SK-N-SH (cell line): ENCODE measurements at regions not wholly inside any gene's neighbourhood (a gene's known extent, or its start where the extent isn't known, plus 50 kb on each side); places are given as distances from the start of the nearest gene placed in this dataset.

Source experiments
- CTCF ChIA-PET: fragments of 300-600, 350-600 bp; formaldehyde crosslinking; extraction: SDS; loops from one replicate; lab custom pipeline; 2021; lab: Yijun Ruan, JAX
- POLR2A ChIA-PET: fragments of 350-600 bp; sonication (Branson Sonifier 250); formaldehyde crosslinking; extraction: SDS; loops from one replicate; lab custom pipeline; 2020; ENCODE audit warnings: antibody characterized with exemption, inconsistent platforms; lab: Yijun Ruan, JAX
- DNase-seq: peaks from one replicate; pipeline ENCODE4 v3.0.0; 2012
- H2AFZ ChIP-seq: fragments of 200-600 bp; sonication (generic); 2 replicates; pipeline ENCODE4 v1.8.1; 2016; ENCODE audit warnings: antibody characterized with exemption, mild to moderate bottlenecking, low read depth
- H3F3A ChIP-seq: fragments of 200-600 bp; sonication (generic); replicated peaks from 2 replicates; pipeline ENCODE3; 2016; ENCODE audit warnings: antibody characterized with exemption, mild to moderate bottlenecking; ENCODE audit not compliant: insufficient read depth
- H3K27ac ChIP-seq, 2 experiments: fragments of 200-500 bp in 1 of 2; fragments of 200-600 bp in 1 of 2; sonication (Bioruptor generic) in 1 of 2; sonication (generic), shearing (Covaris generic) in 1 of 2; 2 replicates each; pipeline versions ENCODE4 v1.5.1 to v1.6.1; 2014 to 2016; ENCODE audit warnings: low read depth in 2 of 2, inconsistent platforms in 1 of 2, low read length in 1 of 2, mild to moderate bottlenecking in 1 of 2, mixed read lengths in 1 of 2
- H3K27me3 ChIP-seq: fragments of 200-600 bp; sonication (generic), shearing (Covaris generic); 2 replicates; pipeline ENCODE4 v1.6.1; 2016; ENCODE audit warnings: mixed run types; ENCODE audit not compliant: insufficient read depth
- H3K36me3 ChIP-seq, 2 experiments: fragments of 200-500 bp in 1 of 2; fragments of 200-600 bp in 1 of 2; sonication (Bioruptor generic) in 1 of 2; sonication (generic) in 1 of 2; replicated peaks in 1 of 2; 2 replicates each; pipeline versions ENCODE3 to v1.5.1; 2014 to 2016; ENCODE audit warnings: low read length in 1 of 2, mild to moderate bottlenecking in 1 of 2; ENCODE audit not compliant: insufficient read depth in 2 of 2, control insufficient read depth in 1 of 2
- H3K4me1 ChIP-seq, 2 experiments: fragments of 200-500 bp in 1 of 2; fragments of 200-600 bp in 1 of 2; sonication (Bioruptor generic) in 1 of 2; sonication (generic), shearing (Covaris generic) in 1 of 2; 2 replicates each; pipeline versions ENCODE4 v1.5.1 to v1.6.1; 2014 to 2016; ENCODE audit warnings: low read depth in 1 of 2, low read length in 1 of 2, mixed run types in 1 of 2; ENCODE audit not compliant: insufficient read depth in 2 of 2, control insufficient read depth in 1 of 2
- H3K4me2 ChIP-seq: fragments of 200-600 bp; sonication (generic), shearing (Covaris generic); 2 replicates; pipeline ENCODE4 v1.6.1; 2017; ENCODE audit warnings: mixed run types
- H3K4me3 ChIP-seq, 2 experiments: fragments of 200-500 bp in 1 of 2; fragments of 200-600 bp in 1 of 2; sonication (Bioruptor generic) in 1 of 2; sonication (generic), shearing (Covaris generic) in 1 of 2; 2 replicates each; pipeline versions ENCODE4 v1.5.1 to v1.8.1; 2014 to 2016; ENCODE audit warnings: low read depth in 2 of 2, inconsistent platforms in 1 of 2, low read length in 1 of 2, mild to moderate bottlenecking in 1 of 2, mixed read lengths in 1 of 2, moderate library complexity in 1 of 2
- H3K79me2 ChIP-seq: fragments of 200-600 bp; sonication (generic); 2 replicates; pipeline ENCODE4 v1.8.1; 2017; ENCODE audit warnings: mild to moderate bottlenecking; ENCODE audit not compliant: insufficient read depth
- H3K9ac ChIP-seq: fragments of 200-600 bp; sonication (generic); 2 replicates; pipeline ENCODE4 v1.6.1; 2017; ENCODE audit warnings: mixed run types
- H3K9me2 ChIP-seq: fragments of 200-600 bp; sonication (generic); 2 replicates; pipeline ENCODE4 v1.6.1; 2017; ENCODE audit warnings: mixed run types
- H3K9me3 ChIP-seq: fragments of 200-600 bp; sonication (generic); 2 replicates; pipeline ENCODE4 v1.6.1; 2017; ENCODE audit warnings: mixed run types, mild to moderate bottlenecking, moderate library complexity
- H4K20me1 ChIP-seq: fragments of 200-600 bp; sonication (generic); 2 replicates; pipeline ENCODE4 v1.6.1; 2017; ENCODE audit warnings: mild to moderate bottlenecking, mixed run types; ENCODE audit not compliant: insufficient read depth
- ELF1 ChIP-seq: IDR thresholded peaks from 2 replicates; pipeline ENCODE4 v1.4.0; 2012
- FOXJ3 ChIP-seq: sonication (generic); formaldehyde crosslinking; IDR thresholded peaks from 2 replicates; pipeline ENCODE4 v1.5.1; 2020; ENCODE audit warnings: mild to moderate bottlenecking, missing genetic modification reagents
- FOXM1 ChIP-seq: IDR thresholded peaks from 2 replicates; pipeline ENCODE4 v1.4.0; 2012; ENCODE audit warnings: low read depth, mild to moderate bottlenecking
- GABPA ChIP-seq: IDR thresholded peaks from 2 replicates; pipeline ENCODE4 v1.4.0; 2012; ENCODE audit warnings: low read depth, mild to moderate bottlenecking
- IRF3 ChIP-seq: fragments of 150-350 bp; IDR thresholded peaks from 2 replicates; pipeline ENCODE4 v1.6.1; 2016; ENCODE audit warnings: mild to moderate bottlenecking, low read depth, low read length
- NRF1 ChIP-seq: IDR thresholded peaks from 2 replicates; pipeline ENCODE4 v1.6.1; 2012; ENCODE audit warnings: low read depth, mild to moderate bottlenecking, low read length
- POLR2AphosphoS5 ChIP-seq: IDR thresholded peaks from 2 replicates; pipeline ENCODE4 v1.6.1; 2012; ENCODE audit warnings: low read depth, low read length
- RCOR1 ChIP-seq: fragments of 150-350 bp; IDR thresholded peaks from 2 replicates; pipeline ENCODE4 v1.6.1; 2017; ENCODE audit warnings: antibody characterized with exemption, low read length
- REST ChIP-seq: IDR thresholded peaks from 2 replicates; pipeline ENCODE4 v1.6.1; 2012; ENCODE audit warnings: mild to moderate bottlenecking, low read depth, low read length, moderate library complexity
- RXRA ChIP-seq: IDR thresholded peaks from 2 replicates; pipeline ENCODE4 v1.4.0; 2012; ENCODE audit warnings: low read depth, mild to moderate bottlenecking, borderline replicate concordance
- SMC3 ChIP-seq: IDR thresholded peaks from 2 replicates; pipeline ENCODE4 v1.6.1; 2012; ENCODE audit warnings: low read depth, low read length, improper control_type of control experiment
- TAF1 ChIP-seq: IDR thresholded peaks from 2 replicates; pipeline ENCODE4 v1.6.1; 2012; ENCODE audit warnings: low read depth, mild to moderate bottlenecking, low read length, moderate library complexity, borderline replicate concordance
- USF2 ChIP-seq: fragments of 150-350 bp; IDR thresholded peaks from 2 replicates; pipeline ENCODE4 v1.6.1; 2017; ENCODE audit warnings: antibody characterized with exemption, low read length, low read depth, borderline replicate concordance
- WGBS: methylation state at CpG from one replicate; pipeline ENCODE4 v1.1.6; 2017; ENCODE audit warnings: low lambda C conversion rate; 5-methylcytosine and 5-hydroxymethylcytosine counted together
- TF ChIP-seq, protein P1 (sequence below): IDR thresholded peaks from 2 replicates; pipeline ENCODE4 v1.4.0; 2012; ENCODE audit warnings: low read depth, borderline replicate concordance
- TF ChIP-seq, protein P2 (sequence below): fragments of 200-600 bp; sonication (generic); IDR thresholded peaks from 2 replicates; pipeline ENCODE4 v1.6.1; 2017; ENCODE audit warnings: antibody characterized with exemption, mild to moderate bottlenecking, moderate library complexity
- TF ChIP-seq, protein P3 (sequence below): IDR thresholded peaks from 2 replicates; pipeline ENCODE4; 2012

GRCh38 chr2:78260861-78261260 is 738.7 kb upstream of the LRRTM4 start:
- H3K9me3 ChIP-seq, result no peaks in the 10 kb centered on the region
- H3K36me3 ChIP-seq, result no peaks in the 10 kb centered on the region
- H3K27ac ChIP-seq, result no peak overlapping the region
- no peaks in the 10 kb centered on the region for H3K4me1 ChIP-seq
- DNase-seq, result no peak
- no peak overlapping the region for H3K4me3 ChIP-seq
- no peaks in the 10 kb centered on the region for H3K27me3 ChIP-seq
- H3K4me2 ChIP-seq, result no peak overlapping the region
- ChIA-PET POLR2A (no interaction called here), CTCF (interaction anchor here (0.9 kb wide), 2 partner anchors 9 to 378 kb away, joined by 3 to 4 read pairs; no protein-coding TSS in a partner anchor)
- H4K20me1 ChIP-seq, result no peaks in the 10 kb centered on the region
- TF ChIP-seq FOXJ3 (CRISPR knock-in tag) (no peak), SMC3 (no peak), RCOR1 (no peak), ELF1 (no peak), RXRA (no peak), IRF3 (no peak), FOXM1 (no peak), GABPA (no peak), POLR2AphosphoS5 (no peak), USF2 (no peak), REST (no peak), TAF1 (no peak), NRF1 (no peak)
- TF ChIP-seq, protein P1, sequence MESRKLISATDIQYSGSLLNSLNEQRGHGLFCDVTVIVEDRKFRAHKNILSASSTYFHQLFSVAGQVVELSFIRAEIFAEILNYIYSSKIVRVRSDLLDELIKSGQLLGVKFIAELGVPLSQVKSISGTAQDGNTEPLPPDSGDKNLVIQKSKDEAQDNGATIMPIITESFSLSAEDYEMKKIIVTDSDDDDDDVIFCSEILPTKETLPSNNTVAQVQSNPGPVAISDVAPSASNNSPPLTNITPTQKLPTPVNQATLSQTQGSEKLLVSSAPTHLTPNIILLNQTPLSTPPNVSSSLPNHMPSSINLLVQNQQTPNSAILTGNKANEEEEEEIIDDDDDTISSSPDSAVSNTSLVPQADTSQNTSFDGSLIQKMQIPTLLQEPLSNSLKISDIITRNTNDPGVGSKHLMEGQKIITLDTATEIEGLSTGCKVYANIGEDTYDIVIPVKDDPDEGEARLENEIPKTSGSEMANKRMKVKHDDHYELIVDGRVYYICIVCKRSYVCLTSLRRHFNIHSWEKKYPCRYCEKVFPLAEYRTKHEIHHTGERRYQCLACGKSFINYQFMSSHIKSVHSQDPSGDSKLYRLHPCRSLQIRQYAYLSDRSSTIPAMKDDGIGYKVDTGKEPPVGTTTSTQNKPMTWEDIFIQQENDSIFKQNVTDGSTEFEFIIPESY, result no peak
- TF ChIP-seq, protein P2, sequence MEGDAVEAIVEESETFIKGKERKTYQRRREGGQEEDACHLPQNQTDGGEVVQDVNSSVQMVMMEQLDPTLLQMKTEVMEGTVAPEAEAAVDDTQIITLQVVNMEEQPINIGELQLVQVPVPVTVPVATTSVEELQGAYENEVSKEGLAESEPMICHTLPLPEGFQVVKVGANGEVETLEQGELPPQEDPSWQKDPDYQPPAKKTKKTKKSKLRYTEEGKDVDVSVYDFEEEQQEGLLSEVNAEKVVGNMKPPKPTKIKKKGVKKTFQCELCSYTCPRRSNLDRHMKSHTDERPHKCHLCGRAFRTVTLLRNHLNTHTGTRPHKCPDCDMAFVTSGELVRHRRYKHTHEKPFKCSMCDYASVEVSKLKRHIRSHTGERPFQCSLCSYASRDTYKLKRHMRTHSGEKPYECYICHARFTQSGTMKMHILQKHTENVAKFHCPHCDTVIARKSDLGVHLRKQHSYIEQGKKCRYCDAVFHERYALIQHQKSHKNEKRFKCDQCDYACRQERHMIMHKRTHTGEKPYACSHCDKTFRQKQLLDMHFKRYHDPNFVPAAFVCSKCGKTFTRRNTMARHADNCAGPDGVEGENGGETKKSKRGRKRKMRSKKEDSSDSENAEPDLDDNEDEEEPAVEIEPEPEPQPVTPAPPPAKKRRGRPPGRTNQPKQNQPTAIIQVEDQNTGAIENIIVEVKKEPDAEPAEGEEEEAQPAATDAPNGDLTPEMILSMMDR, result no peak
- TF ChIP-seq, protein P3, sequence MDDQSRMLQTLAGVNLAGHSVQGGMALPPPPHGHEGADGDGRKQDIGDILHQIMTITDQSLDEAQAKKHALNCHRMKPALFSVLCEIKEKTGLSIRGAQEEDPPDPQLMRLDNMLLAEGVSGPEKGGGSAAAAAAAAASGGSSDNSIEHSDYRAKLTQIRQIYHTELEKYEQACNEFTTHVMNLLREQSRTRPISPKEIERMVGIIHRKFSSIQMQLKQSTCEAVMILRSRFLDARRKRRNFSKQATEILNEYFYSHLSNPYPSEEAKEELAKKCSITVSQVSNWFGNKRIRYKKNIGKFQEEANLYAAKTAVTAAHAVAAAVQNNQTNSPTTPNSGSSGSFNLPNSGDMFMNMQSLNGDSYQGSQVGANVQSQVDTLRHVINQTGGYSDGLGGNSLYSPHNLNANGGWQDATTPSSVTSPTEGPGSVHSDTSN, result no peak
- TF ChIP-seq, all 33 proteins: peak for 0
- no peaks in the 10 kb centered on the region for H3K9me2 ChIP-seq
- no peak overlapping the region for H3K9ac ChIP-seq
- H2AFZ ChIP-seq, result no peak overlapping the region
- no peaks in the 10 kb centered on the region for H3F3A ChIP-seq
- no peaks in the 10 kb centered on the region for H3K79me2 ChIP-seq
- 11% methylated on average over 2 of the region's 2 CpGs for WGBS
